Pancreas (tissue), 10 donors: ENCODE measurements at regions not wholly inside any gene's neighbourhood (a gene's known extent, or its start where the extent isn't known, plus 50 kb on each side); places are given as distances from the start of the nearest gene placed in this dataset.

Source experiments
- ATAC-seq, 4 donors: fragments of 200-7000 bp; cut with Tn5 transposase; one replicate each; pipeline versions ENCODE4 v1.8.0 to v1.9.1; 2020; ENCODE audit warnings: mild to moderate bottlenecking in 4 of 4, moderate library complexity in 4 of 4
- DNase-seq, 6 donors: peaks; one replicate each; pipeline ENCODE4 v3.0.0-alpha.2; 2020
- FAIRE-seq: peaks from 2 replicates; lab custom pipeline; 2012; peaks lifted over from hg19 to GRCh38; lab: Jason Lieb, UNC
- H3K27ac ChIP-seq, 4 donors: fragments of 200-600 bp; sonication (generic); 1 replicate in 3 of 4; 2 replicates in 1 of 4; pipeline versions ENCODE4 v1.5.0 to v1.8.0; 2020
- H3K27me3 ChIP-seq, 4 donors: fragments of 200-600 bp; one replicate each; pipeline ENCODE4 v1.8.0; 2021
- H3K36me3 ChIP-seq, 3 donors: fragments of 200-600 bp; sonication (generic) in 1 of 3; one replicate each; pipeline versions ENCODE4 v1.5.0 to v1.8.0; 2020 to 2021
- H3K4me1 ChIP-seq, 3 donors: fragments of 200-600 bp; one replicate each; pipeline ENCODE4 v1.8.0; 2021
- H3K4me3 ChIP-seq, 4 donors: fragments of 200-600 bp; sonication (generic) in 2 of 4; one replicate each; pipeline versions ENCODE4 v1.5.0 to v1.8.0; 2020 to 2021
- H3K9me3 ChIP-seq, 4 donors: fragments of 200-600 bp; one replicate each; pipeline ENCODE4 v1.8.0; 2021
- CTCF ChIP-seq, 4 donors: fragments of 200-600 bp; sonication (generic) in 3 of 4; IDR thresholded peaks; one replicate each; pipeline versions ENCODE4 v1.5.0 to v1.8.0; 2021; ENCODE audit warnings: antibody characterized with exemption in 4 of 4
- WGBS, 2 donors: extraction: QIAGEN DNeasy Blood & Tissue Kit; methylation state at CpG; one replicate each; pipeline ENCODE4 v1.1.7; 2013; 5-methylcytosine and 5-hydroxymethylcytosine counted together
- intact Hi-C, 3 donors: fragments of 100-400 bp; cut with DNase I; formaldehyde crosslinking; loops; one replicate each; pipeline versions ENCODE4 v1.11.1 to v1.14.2; 2022
- donor health status: healthy with polysubstance abuse.
- donor health status: DM: no; HTN: no; CAD: no; lungs with moderate emphysema.
- donor health status: DM: no; HTN: no; CAD: no.
- donor health status: control.
- donor health status: control.
- donor health status: Bipolar disorder and iron deficiency.
- donor health status: DM: yes; HTN: yes; CAD: no.
- donor health status: DM: no; HTN: no; CAD: no.
- donor health status: DM: no; HTN: no; CAD: no.
- donor health status: DM: yes; HTN: yes; CAD: no.

GRCh38 chr3:35927441-35927840, 288.1 kb downstream of the ARPP21 start:
- no peak for ATAC-seq
- Histone ChIP-seq H3K27ac (no peak overlapping the region), H3K36me3 (no peaks in the 10 kb centered on the region), H3K4me3 (no peak overlapping the region), H3K9me3 (no peaks in the 10 kb centered on the region), H3K27me3 (no peaks in the 10 kb centered on the region), H3K4me1 (no peaks in the 10 kb centered on the region)
- intact Hi-C loops, result no loop called here
- no peak for DNase-seq
- WGBS, 2 donors, result 41 to 57% methylated on average over 3 of the region's 3 CpGs
- FAIRE-seq, result no peak
- no peak for TF ChIP-seq CTCF (IDR thresholded peaks at IDR 0.05)

GRCh38 chr3:35929158-35929557, 289.8 kb downstream of the ARPP21 start:
- WGBS, 2 donors, result 65 to 73% methylated on average over 3 of the region's 3 CpGs
- TF ChIP-seq CTCF (IDR thresholded peaks at IDR 0.05), result no peak
- intact Hi-C loops, result no loop called here
- no peak for ATAC-seq
- H3K4me3 ChIP-seq, result no peak overlapping the region
- H3K27me3 ChIP-seq, result no peaks in the 10 kb centered on the region
- no peaks in the 10 kb centered on the region for H3K36me3 ChIP-seq
- H3K27ac ChIP-seq, result no peak overlapping the region
- FAIRE-seq, result no peak
- DNase-seq, result no peak
- H3K4me1 ChIP-seq, result no peaks in the 10 kb centered on the region
- H3K9me3 ChIP-seq, result no peaks in the 10 kb centered on the region

- no peaks in the 10 kb centered on the region for H3K4me1 ChIP-seq
- no peaks in the 10 kb centered on the region for H3K9me3 ChIP-seq
- FAIRE-seq (no peak), DNase-seq (no peak), ATAC-seq (no peak)
- no peaks in the 10 kb centered on the region for H3K27me3 ChIP-seq
- H3K36me3 ChIP-seq, result no peaks in the 10 kb centered on the region
- H3K4me3 ChIP-seq, result no peak overlapping the region
- intact Hi-C loops, result no loop called here
- no peak for TF ChIP-seq CTCF (IDR thresholded peaks at IDR 0.05)
- WGBS, 2 donors, result 55 to 68% methylated on average over 1 of the region's 1 CpG
- no peak overlapping the region for H3K27ac ChIP-seq
Measured at GRCh38 chr3:35931867-35932266, 292.5 kb downstream of the ARPP21 start.

GRCh38 chr3:35932995-35933394, 293.7 kb downstream of the ARPP21 start:
- H3K4me1 ChIP-seq, result no peaks in the 10 kb centered on the region
- H3K27me3 ChIP-seq, result no peaks in the 10 kb centered on the region
- intact Hi-C loops, result no loop called here
- DNase-seq (no peak), FAIRE-seq (no peak), ATAC-seq (peak in 2 of 4 donors; percentile 31 to 76)
- H3K4me3 ChIP-seq, result no peak overlapping the region
- H3K9me3 ChIP-seq, result no peaks in the 10 kb centered on the region
- WGBS, 2 donors, result 13 to 17% methylated on average over 6 of the region's 6 CpGs
- no peak overlapping the region for H3K27ac ChIP-seq
- no peaks in the 10 kb centered on the region for H3K36me3 ChIP-seq
- TF ChIP-seq CTCF (IDR thresholded peaks at IDR 0.05), result no peak

- ATAC-seq, result no peak
- Histone ChIP-seq H3K36me3 (no peaks in the 10 kb centered on the region), H3K27me3 (no peaks in the 10 kb centered on the region), H3K4me1 (no peaks in the 10 kb centered on the region), H3K27ac (no peak overlapping the region), H3K4me3 (no peak overlapping the region), H3K9me3 (no peaks in the 10 kb centered on the region)
- DNase-seq, result no peak
- intact Hi-C loops, result no loop called here
- no peak for FAIRE-seq
- no peak for TF ChIP-seq CTCF (IDR thresholded peaks at IDR 0.05)
Measured at GRCh38 chr3:35936571-35936970, 297.2 kb downstream of the ARPP21 start.
